ELR (cell line): ENCODE measurements at regions not wholly inside any gene's neighbourhood (a gene's known extent, or its start where the extent isn't known, plus 50 kb on each side); places are given as distances from the start of the nearest gene placed in this dataset.

Experiments used
- DNase-seq: peaks from one replicate; pipeline ENCODE4 v3.0.0-alpha.2; 2015; ENCODE audit warnings: low read depth

DNA sequence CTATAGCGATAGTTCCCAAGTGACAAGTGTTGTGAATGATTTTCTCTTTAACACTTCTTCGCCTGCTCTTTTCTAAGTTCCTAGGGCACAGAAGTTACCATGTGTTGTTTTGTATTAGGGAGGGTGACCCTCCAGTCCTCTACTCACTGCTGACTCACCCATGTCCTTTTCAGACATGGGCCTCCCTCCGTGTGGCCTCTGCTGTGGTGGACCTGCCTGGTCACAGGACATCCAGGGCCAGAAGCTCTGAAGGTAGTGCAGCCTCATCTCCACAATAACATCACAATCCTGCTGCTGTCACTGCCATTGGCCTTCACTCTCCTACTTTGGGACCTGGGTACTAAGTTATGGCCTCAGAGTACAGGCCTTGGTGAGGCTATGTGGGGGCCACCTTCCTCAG, 87.1 kb upstream of the TNFAIP3 start:
- no peak for DNase-seq

DNA sequence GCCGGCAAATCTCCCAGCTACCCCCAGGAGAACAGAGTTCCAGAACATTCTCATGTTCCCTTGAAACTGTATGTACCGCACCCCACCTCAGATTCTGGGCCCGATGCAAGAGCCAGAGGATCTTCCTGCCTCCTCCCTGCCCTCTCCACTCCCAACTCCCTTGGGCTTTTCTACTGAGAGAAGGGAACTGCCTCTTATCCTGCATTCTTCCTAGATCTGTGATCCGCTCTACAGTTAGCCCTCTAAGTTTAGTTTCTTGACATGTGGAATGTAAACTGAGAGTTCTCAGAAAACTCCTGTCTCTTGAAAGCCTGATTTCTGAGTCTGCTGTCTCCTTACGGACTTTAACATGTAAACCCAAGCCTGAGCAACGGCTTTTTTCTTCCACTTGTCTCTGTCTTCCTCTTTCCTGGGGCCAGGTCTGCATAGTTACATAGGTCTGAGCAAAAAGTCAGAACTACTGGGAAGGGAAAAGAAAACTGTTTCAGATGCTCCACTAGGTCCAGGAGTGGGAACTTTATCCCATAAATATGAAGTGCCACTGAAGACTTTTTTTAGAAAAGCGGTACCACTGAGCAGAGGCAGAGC, 86.5 kb upstream of the TNFAIP3 start:
- DNase-seq = no peak

DNA sequence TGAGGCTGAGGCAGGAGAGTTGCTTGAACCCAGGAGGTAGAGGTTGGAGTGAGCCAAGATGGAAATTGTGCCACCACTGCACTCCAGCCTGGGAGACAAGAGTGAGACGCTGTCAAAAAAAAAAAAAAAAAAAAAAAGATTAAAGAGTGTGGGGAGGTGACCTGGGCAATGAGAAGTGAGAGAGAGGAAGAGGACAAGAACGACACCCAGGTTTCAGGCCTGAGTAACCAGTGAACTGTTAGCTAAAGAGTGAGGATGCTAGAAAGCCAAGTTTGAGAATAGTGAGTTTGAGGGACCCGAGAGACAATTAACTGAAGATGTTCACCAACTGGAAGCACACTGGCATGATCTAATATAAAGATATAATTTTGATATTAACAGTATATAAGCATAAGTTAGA, 85.4 kb upstream of the TNFAIP3 start:
- DNase-seq = no peak

DNA sequence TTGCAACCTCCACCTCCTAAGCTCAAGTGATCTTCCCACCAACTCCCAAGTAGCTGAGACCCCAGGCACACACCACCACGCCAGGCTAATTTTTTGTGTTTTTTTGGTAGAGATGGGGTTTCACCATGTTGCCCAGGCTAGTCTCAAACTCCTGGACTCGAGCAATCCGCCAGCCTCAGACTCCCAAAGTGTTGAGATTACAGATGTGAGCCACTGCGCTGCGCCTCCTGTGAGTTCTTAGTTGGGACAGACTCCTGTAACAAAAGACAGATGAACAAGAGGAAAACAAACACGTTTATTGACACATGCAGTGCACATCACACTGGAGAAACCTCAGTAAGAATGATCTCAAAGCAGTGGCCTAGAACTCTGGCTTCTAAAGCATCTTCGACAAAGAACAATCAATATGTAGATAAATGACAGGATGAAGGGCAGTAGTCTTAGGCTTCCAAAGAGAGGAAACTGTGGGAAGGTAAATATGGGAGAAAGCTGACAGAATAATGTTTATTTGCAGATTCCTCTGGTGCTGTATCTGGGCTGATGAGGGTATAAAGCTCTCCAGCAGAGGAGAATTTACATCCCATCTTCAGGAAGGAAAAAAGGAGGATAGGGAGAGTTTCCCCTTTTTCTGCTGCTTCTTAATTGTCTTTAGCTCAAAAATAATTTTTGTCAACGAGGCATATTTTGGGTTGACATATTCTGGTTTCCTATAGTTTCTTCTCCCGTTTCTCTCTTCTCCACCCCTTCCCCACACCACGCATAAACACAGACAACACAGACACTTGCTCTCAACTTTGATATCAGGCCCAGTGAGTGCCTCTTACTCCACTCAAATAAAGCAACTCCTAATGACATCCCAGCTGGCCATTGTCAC, 84.7 kb upstream of the TNFAIP3 start:
- DNase-seq = no peak

DNA sequence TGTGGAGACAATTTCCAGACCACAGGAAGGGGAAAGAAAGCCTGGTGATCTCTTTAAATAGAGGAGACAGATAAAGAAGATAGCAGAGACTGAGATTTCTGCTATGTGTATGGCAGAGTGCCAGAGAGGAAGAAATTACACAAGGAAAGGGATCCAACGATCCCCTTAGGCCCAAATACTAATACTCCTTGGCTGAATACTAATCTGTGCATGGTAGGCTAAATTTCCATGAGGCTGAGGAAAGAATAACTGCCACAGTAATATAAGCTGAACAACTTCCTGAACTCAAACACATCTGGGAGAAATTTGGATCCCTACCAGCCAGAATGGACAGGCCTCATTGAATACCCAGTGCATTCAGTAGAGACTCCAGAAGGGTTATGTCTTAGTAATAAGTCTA, 83.3 kb upstream of the TNFAIP3 start:
- DNase-seq = no peak

DNA sequence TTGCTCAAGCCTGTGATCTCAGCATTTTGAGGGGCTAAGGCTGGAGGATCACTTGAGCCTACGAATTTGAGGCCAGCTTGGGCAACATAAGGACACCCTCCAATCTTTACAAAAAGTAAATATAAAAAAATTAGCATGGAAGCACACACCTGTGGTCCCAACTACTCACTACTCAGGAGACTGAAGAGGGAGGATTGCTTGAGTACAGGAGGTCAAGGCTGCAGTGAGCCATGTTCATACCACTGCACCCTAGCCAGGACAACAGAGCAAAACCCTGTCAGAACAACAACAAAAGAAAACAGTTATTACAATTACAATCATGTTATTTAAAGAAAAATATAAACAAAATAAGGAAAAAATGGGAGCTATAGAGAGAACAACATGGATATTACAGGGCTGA, 82.5 kb upstream of the TNFAIP3 start:
- no peak for DNase-seq

DNA sequence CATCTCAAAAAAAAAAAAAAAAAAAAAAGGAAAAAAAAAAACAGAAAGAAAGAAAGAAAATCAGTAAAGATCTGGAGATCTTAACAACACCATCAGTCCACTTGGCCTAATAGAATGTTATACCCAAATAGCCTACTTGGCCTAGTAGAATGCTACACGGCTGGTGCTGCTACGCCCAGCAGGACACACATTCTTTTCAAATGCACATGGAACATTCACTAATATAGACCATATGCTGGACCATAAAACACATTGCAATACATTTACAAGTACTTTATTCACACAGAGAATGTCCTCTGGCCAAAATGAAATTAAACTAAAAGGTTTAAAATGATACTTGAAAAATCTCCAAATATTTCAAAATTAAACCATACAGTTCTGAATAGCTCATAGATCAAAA, 80.0 kb upstream of the TNFAIP3 start:
- DNase-seq = no peak

DNA sequence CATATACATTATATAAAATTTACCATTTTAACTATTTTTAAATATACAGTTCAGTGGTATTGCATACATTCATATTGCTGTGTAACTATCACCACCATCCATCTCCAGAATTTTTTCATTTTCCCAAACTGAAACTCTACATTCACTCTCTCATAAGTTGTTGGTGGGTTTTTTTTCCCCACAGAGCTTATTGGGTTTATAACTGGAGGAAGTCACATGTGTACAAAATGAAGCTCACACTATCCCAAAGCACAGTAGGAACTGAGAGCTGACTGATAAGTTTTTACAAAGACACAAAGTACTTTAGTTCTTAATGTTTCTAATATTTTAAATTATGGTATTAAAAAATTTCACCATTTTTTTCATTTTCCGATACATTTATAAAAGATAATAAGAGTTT, 78.8 kb upstream of the TNFAIP3 start:
- no peak for DNase-seq

DNA sequence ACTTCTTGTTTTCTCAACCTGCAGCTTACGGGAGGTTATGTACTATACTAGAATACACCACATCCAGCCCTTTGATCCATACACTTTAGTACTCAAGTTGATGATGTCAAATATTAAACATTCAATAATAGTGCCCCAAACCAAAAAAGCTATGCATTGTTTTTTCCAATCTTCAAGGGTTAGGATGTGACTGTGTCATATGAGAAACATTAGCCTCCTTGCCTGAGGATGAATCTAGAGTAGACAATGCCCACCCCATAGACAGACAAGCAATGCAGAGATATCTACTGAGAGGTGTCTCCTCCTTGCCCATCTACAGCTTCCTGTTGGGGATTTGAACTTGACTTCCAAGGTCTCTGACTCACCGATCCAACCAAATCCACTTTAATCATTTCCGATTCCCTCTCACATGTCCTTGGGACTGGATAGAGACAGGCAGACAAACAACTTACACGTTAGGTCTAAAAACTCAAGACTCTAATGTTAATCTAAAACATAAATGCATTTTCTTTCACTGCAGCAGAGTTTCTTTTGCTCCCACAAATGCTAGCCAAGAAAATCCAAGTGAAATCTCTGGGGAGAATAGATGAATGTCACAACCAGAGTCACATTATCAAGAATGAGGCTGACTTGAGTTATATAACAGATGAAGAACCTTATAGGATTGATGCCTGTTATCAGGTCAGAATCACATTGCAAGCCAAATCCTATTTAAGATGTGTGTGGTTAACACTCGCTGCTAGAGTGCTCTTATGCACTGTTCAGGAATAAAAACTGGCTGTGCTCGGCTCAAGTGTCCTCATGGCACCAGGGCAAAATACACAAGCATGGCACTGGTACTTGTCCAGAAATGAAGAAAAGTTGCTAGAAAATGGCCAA, 75.5 kb upstream of the TNFAIP3 start:
- DNase-seq = no peak

DNA sequence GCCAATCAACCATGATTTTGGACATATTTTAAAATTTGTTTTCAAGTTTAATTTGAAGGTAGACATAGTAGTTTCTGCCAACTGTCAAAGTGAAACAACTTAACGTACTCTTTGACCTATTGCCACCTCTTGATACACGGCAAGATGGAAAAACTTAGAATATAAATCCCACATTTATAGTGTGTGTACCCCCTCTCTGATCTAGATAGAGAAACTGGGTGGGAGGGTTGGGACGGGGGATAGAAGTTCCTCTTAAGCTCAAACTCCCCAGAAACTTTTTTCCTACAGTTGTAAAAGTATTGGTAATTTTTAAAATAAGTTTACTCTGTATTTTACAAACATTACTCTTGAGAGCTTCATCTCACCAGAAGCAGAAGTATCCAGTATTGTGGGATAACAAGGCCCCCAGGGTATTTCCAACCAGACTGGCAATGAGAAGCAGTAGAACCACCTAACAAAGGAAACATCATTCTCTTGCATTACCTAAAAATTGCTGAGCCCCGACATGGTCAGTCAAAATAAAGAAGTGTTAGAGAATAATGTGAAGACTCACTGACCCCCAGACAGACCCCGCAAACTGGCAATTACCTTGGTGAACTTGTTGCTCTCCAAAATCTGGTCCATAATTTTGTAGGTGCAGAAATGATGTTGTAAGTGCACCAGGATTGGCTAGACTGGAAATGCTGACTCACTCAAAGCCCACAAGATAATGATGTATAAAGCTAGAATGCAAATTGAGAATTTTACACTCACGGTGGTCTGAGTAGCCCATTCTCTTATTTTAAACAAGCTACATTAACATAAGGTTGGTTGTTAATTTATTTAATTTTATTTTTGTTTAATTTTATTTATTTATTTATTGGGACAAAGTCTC, 74.7 kb upstream of the TNFAIP3 start:
- no peak for DNase-seq

DNA sequence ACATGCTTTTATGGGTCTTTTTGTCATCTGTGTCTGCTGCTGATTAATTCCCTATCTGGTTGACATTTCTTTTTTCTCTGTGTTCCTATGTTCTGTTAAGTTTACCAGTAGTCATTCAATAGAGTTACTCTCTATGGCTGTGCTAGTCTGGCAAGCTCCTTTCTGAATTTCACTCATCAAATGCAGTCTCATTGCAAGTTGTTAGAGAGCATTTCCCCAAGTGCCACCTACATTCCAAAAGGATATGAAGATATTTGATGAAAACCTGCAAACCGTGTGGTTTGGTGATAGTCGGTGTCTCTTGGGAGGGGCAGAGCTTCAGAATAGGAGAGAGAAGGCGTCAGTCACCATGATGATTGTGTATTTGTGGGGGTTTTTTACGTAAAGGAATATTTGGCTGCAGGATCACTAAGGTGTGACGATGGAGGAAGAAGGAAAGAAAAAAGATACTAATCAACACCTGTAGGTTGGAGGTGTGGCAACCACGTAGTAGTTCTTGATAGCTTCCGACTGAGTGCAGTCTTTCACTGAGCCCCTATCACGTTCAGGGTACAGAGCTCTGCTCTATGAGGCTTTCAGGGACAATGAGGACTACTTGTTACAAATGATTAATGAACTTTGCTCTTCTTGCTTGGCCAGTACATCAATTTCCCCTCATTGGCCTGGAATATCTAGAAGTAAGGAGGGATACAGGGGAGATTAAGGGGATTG, 73.1 kb upstream of the TNFAIP3 start:
- DNase-seq = no peak

DNA sequence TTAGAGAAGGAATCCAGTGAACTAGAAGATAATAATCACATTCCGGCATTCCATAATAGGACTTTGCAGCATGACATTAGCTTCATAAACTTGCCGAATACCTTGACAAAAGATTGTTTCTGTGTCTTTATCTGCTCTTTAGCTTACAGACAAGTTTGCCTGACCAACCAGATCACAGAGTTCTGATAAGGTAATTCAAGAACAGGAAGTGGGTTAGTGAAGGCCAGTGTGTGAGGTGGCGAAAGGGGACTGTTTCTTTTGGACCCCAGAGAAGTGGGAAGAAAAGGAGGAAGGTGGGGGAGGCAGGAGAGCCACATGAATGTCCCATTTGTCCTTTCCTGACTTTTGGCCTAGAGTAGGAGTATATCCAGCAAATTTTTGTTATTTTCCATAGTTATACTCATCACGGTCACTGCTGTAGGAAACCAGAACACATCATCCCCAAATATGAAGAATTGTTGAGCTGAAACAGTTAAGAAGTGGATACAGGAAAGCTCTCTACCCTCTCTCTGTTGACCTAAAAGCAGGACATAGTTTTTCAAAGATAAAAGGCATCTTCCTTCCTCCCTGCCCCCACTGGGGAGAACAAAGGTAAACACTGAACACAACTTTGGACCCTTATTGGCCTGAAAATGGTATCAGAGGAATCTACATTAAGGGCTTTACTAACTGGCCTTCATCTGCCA, 72.4 kb upstream of the TNFAIP3 start:
- no peak for DNase-seq

DNA sequence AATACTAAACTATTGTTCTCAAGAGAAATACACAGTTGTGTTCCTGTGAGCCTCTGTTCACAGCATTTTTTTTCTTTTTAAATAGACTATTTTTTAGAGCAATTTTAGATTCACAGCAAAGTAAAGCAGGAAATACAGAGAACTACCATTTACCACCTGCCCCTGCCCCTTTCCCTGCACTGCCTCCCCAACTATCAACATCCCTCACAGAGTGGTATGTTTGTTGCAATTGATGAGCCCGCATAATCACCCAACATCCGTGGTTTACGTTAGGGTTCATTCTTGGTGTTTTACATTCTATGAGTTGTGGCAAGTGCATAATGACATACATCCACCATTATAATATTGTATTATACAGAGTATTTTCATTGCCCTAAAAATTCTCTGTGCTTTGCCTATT, 71.6 kb upstream of the TNFAIP3 start:
- DNase-seq = no peak

DNA sequence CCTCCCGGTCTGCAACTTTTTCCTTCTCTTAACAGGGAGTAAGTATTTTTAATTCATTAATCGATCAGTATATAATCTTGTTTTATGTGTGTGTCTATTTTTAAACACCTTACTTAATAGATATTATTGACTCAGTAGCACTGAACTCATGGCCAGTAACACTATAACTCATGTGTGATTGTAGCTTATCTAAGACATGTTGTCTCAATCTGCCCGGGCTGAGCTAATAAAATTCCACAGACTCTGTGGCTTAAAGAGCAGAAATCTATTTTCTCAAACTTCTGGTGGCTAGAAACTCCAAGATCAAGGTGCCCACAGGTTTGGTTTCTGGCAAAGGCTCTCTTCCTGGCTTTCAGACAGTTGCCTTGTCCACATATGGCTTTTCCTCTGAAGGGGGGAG, 68.8 kb upstream of the TNFAIP3 start:
- DNase-seq = no peak

DNA sequence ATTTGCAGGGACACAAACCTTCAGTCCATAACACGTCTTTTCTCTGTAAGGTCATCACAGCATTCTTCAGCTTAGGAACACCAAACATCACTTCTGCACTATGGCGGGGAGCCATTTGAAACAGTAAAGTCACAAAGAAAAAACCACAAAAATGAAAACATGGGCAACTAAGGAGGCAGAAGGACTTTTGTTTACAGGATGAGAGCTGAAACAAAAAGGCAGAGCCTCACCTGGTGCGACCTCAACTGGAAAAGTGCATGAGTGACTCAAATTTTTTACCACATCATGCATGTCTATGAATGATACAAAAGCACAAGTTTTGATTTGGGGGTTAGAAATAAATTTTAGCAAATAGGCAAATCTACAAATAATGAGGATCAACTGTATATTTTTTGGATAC, 68.2 kb upstream of the TNFAIP3 start:
- no peak for DNase-seq

DNA sequence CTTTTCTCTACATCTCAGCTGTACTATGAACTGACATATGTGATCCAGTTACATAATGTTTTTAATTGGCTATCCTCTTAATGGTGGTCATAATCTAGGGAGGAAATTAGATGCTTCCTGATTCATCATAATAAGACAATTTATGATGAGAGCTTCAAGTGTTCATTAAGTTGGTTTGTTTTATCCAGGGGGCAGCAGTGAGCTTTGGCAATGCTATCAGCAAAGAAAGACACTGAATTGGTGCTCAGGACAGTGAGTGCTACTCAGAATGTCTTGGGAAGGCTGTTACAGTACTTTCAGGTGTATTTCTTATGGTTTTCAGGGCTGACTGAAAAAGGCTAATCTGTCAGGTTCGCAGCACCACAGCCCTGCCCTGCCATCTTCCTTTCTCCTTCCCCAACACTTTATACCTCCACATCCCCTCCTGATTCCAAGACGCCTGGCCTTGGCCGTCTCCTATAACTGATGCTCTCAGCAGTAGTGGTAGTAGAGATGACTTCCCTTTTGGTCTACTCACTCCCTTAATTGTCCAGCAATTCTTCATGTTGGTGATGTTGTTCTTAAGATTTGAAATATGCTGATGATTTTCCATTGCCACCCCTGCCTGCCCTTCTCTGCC, 67.0 kb upstream of the TNFAIP3 start:
- DNase-seq = peak; percentile 77

DNA sequence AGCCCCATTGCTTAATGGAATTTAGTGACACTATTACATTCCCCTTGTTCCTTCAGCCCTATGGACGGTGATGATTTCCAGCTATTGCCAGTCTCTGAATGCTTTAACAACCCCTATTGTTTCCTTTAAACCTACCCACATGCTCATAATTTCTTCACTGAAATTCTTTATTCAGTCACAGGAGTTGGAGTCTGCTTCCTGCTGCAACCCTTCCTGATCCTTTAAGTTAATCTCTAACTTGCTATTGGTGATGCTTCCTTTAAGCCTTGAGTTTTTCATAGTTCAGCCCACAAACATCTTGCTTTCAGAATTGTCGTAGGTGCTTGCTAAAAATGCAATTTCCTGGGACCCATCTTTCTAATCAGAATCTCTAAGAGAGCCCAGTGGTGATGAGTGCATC, 66.3 kb upstream of the TNFAIP3 start:
- no peak for DNase-seq

DNA sequence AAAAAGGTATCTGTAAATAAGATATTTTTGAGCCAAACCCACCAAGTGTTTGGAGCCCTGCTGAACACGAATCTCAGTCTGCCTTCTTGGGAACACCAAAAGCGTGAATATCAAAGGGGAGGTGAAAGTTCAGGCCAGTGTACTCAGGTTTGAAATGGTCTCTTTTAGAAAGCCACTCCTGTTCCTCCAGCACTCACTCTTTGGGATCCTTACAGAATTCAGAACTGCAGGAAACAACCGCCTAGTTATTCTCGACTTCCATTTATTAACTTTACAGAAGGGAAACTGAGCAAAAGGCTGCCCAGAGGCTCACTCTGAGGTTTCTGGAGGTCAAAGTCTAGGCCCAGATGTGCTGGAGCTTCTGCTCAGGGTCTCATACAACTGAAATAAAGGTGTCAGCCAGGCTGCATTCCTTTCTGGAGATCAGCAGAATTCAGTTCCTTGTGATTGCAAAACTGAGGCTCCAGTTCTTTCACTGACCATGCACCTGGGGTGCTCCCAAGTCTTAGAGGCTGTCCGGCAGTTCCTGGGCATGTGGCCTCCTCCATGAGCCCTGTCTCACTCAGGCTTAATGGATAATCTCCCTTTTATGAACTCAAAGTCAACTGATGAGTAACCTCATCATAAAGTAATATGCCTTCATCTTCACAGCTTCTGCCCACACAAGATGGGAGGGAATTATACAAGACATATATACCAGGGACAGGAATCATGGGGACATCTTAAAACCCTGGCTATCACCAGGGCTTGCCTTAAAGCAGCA, 65.5 kb upstream of the TNFAIP3 start:
- no peak for DNase-seq

DNA sequence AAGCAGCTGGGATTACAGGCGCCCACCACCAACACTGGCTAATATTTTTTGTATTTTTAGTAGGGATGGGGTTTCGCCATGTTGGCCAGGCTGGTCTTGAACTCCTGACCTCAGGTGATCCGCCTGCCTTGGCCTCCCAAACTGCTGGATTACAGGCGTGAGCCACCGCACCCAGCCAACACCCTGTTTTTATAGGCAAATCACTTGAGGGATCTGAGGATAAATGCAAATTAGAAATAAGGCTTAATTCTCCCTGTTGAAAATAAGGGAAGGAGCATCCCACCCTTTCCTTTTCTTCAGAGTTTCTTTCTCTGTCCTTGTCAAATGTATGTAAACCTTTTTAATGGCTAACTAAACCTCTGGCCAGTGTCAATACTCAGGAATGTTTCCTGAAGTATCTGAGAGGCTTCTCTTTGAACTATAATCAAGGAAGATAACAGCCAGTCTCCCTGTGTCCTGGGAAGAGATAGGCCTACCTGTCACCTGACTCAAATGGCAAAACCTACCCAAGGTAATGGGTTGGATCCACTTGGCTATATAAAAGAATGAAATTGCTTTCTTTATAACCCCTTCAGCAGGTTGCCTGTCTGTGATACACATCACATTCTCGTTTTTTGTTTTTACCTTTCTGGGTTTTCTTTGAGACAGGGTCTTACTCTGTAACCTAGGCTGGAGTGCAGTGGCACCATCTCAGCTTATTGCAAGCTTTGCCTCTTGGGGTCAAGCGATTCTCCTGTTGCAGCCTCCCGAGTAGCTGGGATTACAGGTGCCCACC, 64.5 kb upstream of the TNFAIP3 start:
- no peak for DNase-seq
